H9 (cell line): ENCODE measurements at regions not wholly inside any gene's neighbourhood (a gene's known extent, or its start where the extent isn't known, plus 50 kb on each side); places are given as distances from the start of the nearest gene placed in this dataset.

Experiments used
- DNase-seq: peaks from one replicate; pipeline ENCODE4 v3.0.0-alpha.2; 2017
- H2AFZ ChIP-seq: one replicate; pipeline ENCODE4 v1.6.1; 2013; ENCODE audit warnings: mild to moderate bottlenecking, low read length, control low read depth, moderate library complexity
- H2AK5ac ChIP-seq: 2 replicates; pipeline ENCODE4 v1.6.1; 2013; ENCODE audit warnings: low read length, control low read depth, mixed read lengths; ENCODE audit not compliant: insufficient read length
- H2BK120ac ChIP-seq: one replicate; pipeline ENCODE4 v1.6.1; 2013; ENCODE audit warnings: low read depth, mild to moderate bottlenecking, low read length, control low read depth, inconsistent platforms; ENCODE audit not compliant: poor library complexity, severe bottlenecking
- H2BK12ac ChIP-seq: 2 replicates; pipeline ENCODE4 v1.6.1; 2013; ENCODE audit warnings: low read length, control low read depth, mixed read lengths, low read depth; ENCODE audit not compliant: insufficient read length
- H2BK15ac ChIP-seq: 2 replicates; pipeline ENCODE4 v1.6.1; 2013; ENCODE audit warnings: low read depth, low read length, control low read depth
- H2BK20ac ChIP-seq: one replicate; pipeline ENCODE4 v1.6.1; 2013; ENCODE audit warnings: low read depth, mild to moderate bottlenecking, low read length, control low read depth, inconsistent platforms; ENCODE audit not compliant: poor library complexity, severe bottlenecking
- H2BK5ac ChIP-seq: 2 replicates; pipeline ENCODE4 v1.6.1; 2013; ENCODE audit warnings: low read length, control low read depth, mixed read lengths; ENCODE audit not compliant: insufficient read length
- H3K14ac ChIP-seq: 2 replicates; pipeline ENCODE4 v1.6.1; 2013; ENCODE audit warnings: low read length, control low read depth; ENCODE audit not compliant: insufficient read depth
- H3K18ac ChIP-seq: 2 replicates; pipeline ENCODE4 v1.6.1; 2013; ENCODE audit warnings: low read depth, mild to moderate bottlenecking, mixed read lengths, low read length, control low read depth; ENCODE audit not compliant: insufficient read length
- H3K23ac ChIP-seq: 2 replicates; pipeline ENCODE4 v1.6.1; 2013; ENCODE audit warnings: low read length, control low read depth, mixed read lengths, low read depth; ENCODE audit not compliant: insufficient read length
- H3K23me2 ChIP-seq: 2 replicates; pipeline ENCODE4 v1.6.1; 2013; ENCODE audit warnings: low read depth, mild to moderate bottlenecking, mixed read lengths, low read length, control low read depth; ENCODE audit not compliant: insufficient read length, poor library complexity, severe bottlenecking
- H3K27ac ChIP-seq: 2 replicates; pipeline ENCODE4 v1.5.1; 2013; ENCODE audit warnings: low read length, control low read depth, mixed read lengths, low read depth; ENCODE audit not compliant: insufficient read length
- H3K27me3 ChIP-seq: 2 replicates; pipeline ENCODE4 v1.6.1; 2013; ENCODE audit warnings: low read length, control low read depth, inconsistent platforms; ENCODE audit not compliant: insufficient read depth
- H3K4ac ChIP-seq: 2 replicates; pipeline ENCODE4 v1.6.1; 2013; ENCODE audit warnings: low read depth, mild to moderate bottlenecking, control low read depth, inconsistent platforms, low read length, moderate library complexity
- H3K4me1 ChIP-seq: 2 replicates; pipeline ENCODE4 v1.6.1; 2013; ENCODE audit warnings: low read length, control low read depth, inconsistent platforms; ENCODE audit not compliant: insufficient read depth
- H3K4me2 ChIP-seq: 2 replicates; pipeline ENCODE4 v1.6.1; 2013; ENCODE audit warnings: low read length, control low read depth, mixed read lengths; ENCODE audit not compliant: insufficient read length, insufficient read depth
- H3K56ac ChIP-seq: 2 replicates; pipeline ENCODE4 v1.6.1; 2013; ENCODE audit warnings: low read depth, mild to moderate bottlenecking, mixed read lengths, low read length, control low read depth; ENCODE audit not compliant: insufficient read length
- H3K79me1 ChIP-seq: 2 replicates; pipeline ENCODE4 v1.6.1; 2013; ENCODE audit warnings: low read depth, mild to moderate bottlenecking, moderate library complexity, low read length, control low read depth, inconsistent platforms; ENCODE audit not compliant: insufficient read depth, poor library complexity, severe bottlenecking
- H3K79me2 ChIP-seq: 2 replicates; pipeline ENCODE4 v1.6.1; 2013; ENCODE audit warnings: low read length, control low read depth, inconsistent platforms; ENCODE audit not compliant: insufficient read depth
- H3K9ac ChIP-seq: 2 replicates; pipeline ENCODE4 v1.6.1; 2013; ENCODE audit warnings: low read length, control low read depth, mixed read lengths; ENCODE audit not compliant: insufficient read length; ENCODE audit errors: extremely low read depth
- H3K9me3 ChIP-seq: one replicate; pipeline ENCODE4 v1.6.1; 2013; ENCODE audit warnings: low read depth, low read length, inconsistent platforms; ENCODE audit not compliant: control insufficient read depth
- H3T11ph ChIP-seq: one replicate; pipeline ENCODE4 v1.6.1; 2013; ENCODE audit warnings: mild to moderate bottlenecking, low read length, control low read depth, inconsistent platforms
- H4K20me1 ChIP-seq: one replicate; pipeline ENCODE4 v1.6.1; 2013; ENCODE audit not compliant: control insufficient read depth, insufficient read length, insufficient read depth
- H4K5ac ChIP-seq: 2 replicates; pipeline ENCODE4 v1.6.1; 2013; ENCODE audit warnings: low read depth, mild to moderate bottlenecking, mixed read lengths, low read length, control low read depth; ENCODE audit not compliant: insufficient read length
- H4K8ac ChIP-seq: replicated peaks from 2 replicates; pipeline ENCODE4 v1.6.1; 2013; ENCODE audit warnings: low read length, control low read depth, mixed read lengths, low read depth; ENCODE audit not compliant: insufficient read length
- H4K91ac ChIP-seq: 2 replicates; pipeline ENCODE4 v1.6.1; 2013; ENCODE audit warnings: low read depth, mild to moderate bottlenecking, moderate library complexity, mixed read lengths, low read length, control low read depth; ENCODE audit not compliant: insufficient read length
- H3K27ac Mint-ChIP-seq, 3 experiments: 2 replicates in 2 of 3; 3 replicates in 1 of 3; pipeline ENCODE4 v1.8.0; 2020 to 2021; ENCODE audit warnings: mixed read lengths in 3 of 3, mild to moderate bottlenecking in 1 of 3, moderate library complexity in 1 of 3
- H3K27me3 Mint-ChIP-seq: 2 replicates; pipeline ENCODE4 v1.8.0; 2021; ENCODE audit warnings: low read depth, mild to moderate bottlenecking, moderate library complexity, mixed read lengths
- H3K36me3 Mint-ChIP-seq, 3 experiments: 2 replicates in 2 of 3; 3 replicates in 1 of 3; pipeline ENCODE4 v1.8.0; 2020 to 2021; ENCODE audit warnings: low read depth in 3 of 3, mixed read lengths in 3 of 3; ENCODE audit not compliant: insufficient read depth in 1 of 3
- H3K4me1 Mint-ChIP-seq, 2 experiments: 2 replicates each; pipeline ENCODE4 v1.8.0; 2020; ENCODE audit warnings: mixed read lengths in 2 of 2
- H3K4me3 Mint-ChIP-seq, 2 experiments: 2 replicates in 1 of 2; 3 replicates in 1 of 2; pipeline ENCODE4 v1.8.0; 2020 to 2021; ENCODE audit warnings: mild to moderate bottlenecking in 2 of 2, mixed read lengths in 2 of 2, moderate library complexity in 1 of 2
- H3K9me3 Mint-ChIP-seq, 2 experiments: 2 replicates in 1 of 2; 3 replicates in 1 of 2; pipeline ENCODE4 v1.8.0; 2020; ENCODE audit warnings: mild to moderate bottlenecking in 2 of 2, mixed read lengths in 2 of 2, moderate library complexity in 1 of 2
- CTCF ChIP-seq: fragments of 200-600 bp; sonication (generic); conservative IDR thresholded peaks from 3 replicates; pipeline ENCODE4 v1.8.0; 2021; ENCODE audit warnings: antibody characterized with exemption, mild to moderate bottlenecking
- WGBS: extraction: QIAGEN DNeasy Blood & Tissue Kit; methylation state at CpG from one replicate; pipeline ENCODE4 v1.1.7; 2013; ENCODE audit warnings: missing lambda C conversion rate, low lambda C conversion rate, mixed read lengths; ENCODE audit not compliant: insufficient read length; ENCODE audit errors: extremely low coverage; 5-methylcytosine and 5-hydroxymethylcytosine counted together

GRCh38 chr18:14964002-14964401 is 216.0 kb downstream of the ANKRD30B start:
- H3K4me1 Mint-ChIP-seq = no peaks in the 10 kb centered on the region
- Histone ChIP-seq H3K27me3 (no peaks in the 10 kb centered on the region), H3K4me2 (no peak overlapping the region), H3K23me2 (no peaks in the 10 kb centered on the region), H3K23ac (no peak overlapping the region), H3K9ac (no peak overlapping the region), H2AFZ (no peak overlapping the region), H3K4ac (no peak overlapping the region), H4K5ac (no peak overlapping the region), H3K56ac (no peak overlapping the region), H3K79me2 (no peaks in the 10 kb centered on the region), H3K79me1 (no peaks in the 10 kb centered on the region), H2BK15ac (no peak overlapping the region), H4K8ac (no peak overlapping the region), H2BK20ac (no peak overlapping the region), H3K27ac (no peak overlapping the region), H2BK12ac (no peak overlapping the region), H2BK5ac (no peak overlapping the region), H3T11ph (no peak overlapping the region), H3K4me1 (no peaks in the 10 kb centered on the region), H3K9me3 (peaks cover 75% of the 10 kb centered on the region), H4K20me1 (no peaks in the 10 kb centered on the region), H3K14ac (no peak overlapping the region), H2BK120ac (no peak overlapping the region), H3K18ac (no peak overlapping the region), H4K91ac (no peak overlapping the region), H2AK5ac (no peak overlapping the region)
- no peak overlapping the region for H3K27ac Mint-ChIP-seq
- no CpG with 5 or more reads among the region's 6 CpGs for WGBS
- no peak overlapping the region for H3K4me3 Mint-ChIP-seq
- H3K36me3 Mint-ChIP-seq = peaks cover 0 to 26% (median 16%) of the 10 kb centered on the region in 3 experiments; a peak in 5 of 7 replicates
- H3K27me3 Mint-ChIP-seq = peaks cover 2% of the 10 kb centered on the region
- TF ChIP-seq CTCF = no peak
- no peak for DNase-seq
- peaks cover 0 to 36% of the 10 kb centered on the region in 2 experiments for H3K9me3 Mint-ChIP-seq
